CD4-positive, alpha-beta T cell (primary cell): ENCODE measurements at regions not wholly inside any gene's neighbourhood (a gene's known extent, or its start where the extent isn't known, plus 50 kb on each side); places are given as distances from the start of the nearest gene placed in this dataset.
"Not testable (repeated sequence)": the region's sequence is repeated elsewhere in the genome, so short reads cannot be mapped to it uniquely, and the experiment has no call there.

ENCODE experiments used
- ATAC-seq: fragments of 200-7000 bp; cut with Tn5 transposase; one replicate; pipeline ENCODE4 v1.10.0; 2022; ENCODE audit warnings: mild to moderate bottlenecking; ENCODE audit not compliant: poor library complexity
- CTCF ChIA-PET: fragments of 350-600 bp; sonication (Branson Sonifier 250); formaldehyde crosslinking; loops from one replicate; lab custom pipeline; 2021; ENCODE audit warnings: antibody characterized with exemption, inconsistent platforms; lab: Charles Lee
- POLR2A ChIA-PET: fragments of 350-600 bp; sonication (Branson Sonifier 250); formaldehyde crosslinking; loops from one replicate; lab custom pipeline; 2021; ENCODE audit warnings: antibody characterized with exemption, inconsistent platforms; lab: Charles Lee
- DNase-seq, 14 experiments: peaks; one replicate each; pipeline ENCODE4 v3.0.0-alpha.2; 2013 to 2020; ENCODE audit warnings: mixed read lengths in 2 of 14
- H3K27ac ChIP-seq, 2 donors: one replicate each; pipeline versions ENCODE4 v1.5.1 to v1.7.0; 2013; ENCODE audit warnings: low read length in 2 of 2, low read depth in 1 of 2, mild to moderate bottlenecking in 1 of 2
- H3K27me3 ChIP-seq, 2 experiments: 1 replicate in 1 of 2; 2 replicates in 1 of 2; pipeline versions ENCODE4 v1.6.1 to v1.7.0; 2013; ENCODE audit warnings: low read length in 2 of 2, control low read depth in 1 of 2, mild to moderate bottlenecking in 1 of 2, moderate library complexity in 1 of 2; ENCODE audit not compliant: insufficient read depth in 2 of 2, control insufficient read depth in 1 of 2
- H3K36me3 ChIP-seq: one replicate; pipeline ENCODE4 v1.6.1; 2013; ENCODE audit warnings: low read length, control low read depth; ENCODE audit not compliant: insufficient read depth
- H3K4me1 ChIP-seq: one replicate; pipeline ENCODE4 v1.6.1; 2013; ENCODE audit warnings: low read length, control low read depth; ENCODE audit not compliant: insufficient read depth
- H3K4me3 ChIP-seq: one replicate; pipeline ENCODE4 v1.5.1; 2013; ENCODE audit warnings: mild to moderate bottlenecking, low read length, moderate library complexity
- H3K9me3 ChIP-seq, 2 experiments: 1 replicate in 1 of 2; 2 replicates in 1 of 2; pipeline versions ENCODE4 v1.6.1 to v1.7.0; 2013; ENCODE audit warnings: low read length in 2 of 2, mild to moderate bottlenecking in 2 of 2, control low read depth in 1 of 2, moderate library complexity in 1 of 2; ENCODE audit not compliant: control insufficient read depth in 1 of 2, insufficient read depth in 1 of 2
- H3K27ac Mint-ChIP-seq: one replicate; pipeline ENCODE4 v1.8.0; 2020; ENCODE audit warnings: mixed read lengths
- H3K27me3 Mint-ChIP-seq: one replicate; pipeline ENCODE4 v1.8.0; 2021; ENCODE audit warnings: mixed read lengths
- H3K36me3 Mint-ChIP-seq: one replicate; pipeline ENCODE4 v1.8.0; 2021; ENCODE audit warnings: low read depth, mixed read lengths
- H3K4me1 Mint-ChIP-seq: one replicate; pipeline ENCODE4 v1.8.0; 2021; ENCODE audit warnings: low read depth, mixed read lengths
- H3K4me3 Mint-ChIP-seq: one replicate; pipeline ENCODE4 v1.8.0; 2020; ENCODE audit warnings: mild to moderate bottlenecking, mixed read lengths
- H3K9me3 Mint-ChIP-seq: one replicate; pipeline ENCODE4 v1.8.0; 2020; ENCODE audit warnings: mixed read lengths
- CTCF ChIP-seq: fragments of 200-600 bp; IDR thresholded peaks from one replicate; pipeline ENCODE4 v1.8.0; 2022; ENCODE audit warnings: antibody characterized with exemption, mild to moderate bottlenecking
- intact Hi-C, 2 experiments: fragments of 100-400 bp; cut with DNase I in 1 of 2; cut with micrococcal nuclease in 1 of 2; formaldehyde crosslinking; loops; one replicate each; pipeline versions ENCODE4 v1.15.1 to v1.9.0; 2023 to 2025; cut with DNase I, micrococcal nuclease

- no peaks in the 10 kb centered on the region for H3K4me1 Mint-ChIP-seq
- Histone ChIP-seq H3K27ac (no peak overlapping the region), H3K36me3 (no peaks in the 10 kb centered on the region), H3K27me3 (no peaks in the 10 kb centered on the region), H3K9me3 (peaks cover 0 to 9% of the 10 kb centered on the region in 2 experiments), H3K4me3 (no peak overlapping the region), H3K4me1 (no peaks in the 10 kb centered on the region)
- DNase-seq, result no peak
- peaks cover 6% of the 10 kb centered on the region for H3K9me3 Mint-ChIP-seq
- POLR2A ChIA-PET, result no interaction called here
- H3K27ac Mint-ChIP-seq, result no peak overlapping the region
- ATAC-seq, result no peak
- intact Hi-C loops, result no loop called here
- H3K4me3 Mint-ChIP-seq, result no peak overlapping the region
- no peak for TF ChIP-seq CTCF
- H3K36me3 Mint-ChIP-seq, result no peaks in the 10 kb centered on the region
- CTCF ChIA-PET, result no interaction called here
- no peaks in the 10 kb centered on the region for H3K27me3 Mint-ChIP-seq
Measured at GRCh38 chr6:81023007-81023582, 729.4 kb downstream of the TENT5A start.

- POLR2A ChIA-PET, result not testable (repeated sequence)
Measured at GRCh38 chr6:81017586-81017985, 734.9 kb downstream of the TENT5A start.

DNA sequence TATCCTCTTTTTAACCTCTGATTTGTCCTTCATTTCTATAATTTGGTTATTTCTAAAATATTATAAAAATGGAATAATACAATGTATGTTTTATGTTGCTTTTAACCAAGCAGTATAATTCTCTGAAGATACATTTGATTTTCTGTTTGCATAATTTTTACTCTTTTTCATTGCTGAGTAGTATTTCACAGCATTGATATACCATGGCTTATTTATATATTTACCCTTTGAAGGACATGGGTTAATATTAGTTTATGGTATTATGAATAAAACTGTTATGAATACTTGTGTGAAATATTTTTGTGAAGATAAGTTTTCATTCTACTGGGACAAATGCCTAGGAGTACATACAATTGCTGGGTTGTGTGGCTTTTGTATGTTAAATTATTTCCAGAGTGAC lies 748.6 kb downstream of the TENT5A start:
- intact Hi-C loops, result no loop called here
- H3K9me3 Mint-ChIP-seq, result peaks cover 7% of the 10 kb centered on the region
- ChIA-PET CTCF (no interaction called here), POLR2A (no interaction called here)
- no peak overlapping the region for H3K4me3 Mint-ChIP-seq
- ATAC-seq (no peak), DNase-seq (no peak)
- H3K4me1 ChIP-seq, result no peaks in the 10 kb centered on the region
- no peaks in the 10 kb centered on the region for H3K4me1 Mint-ChIP-seq
- no peak for TF ChIP-seq CTCF
- no peaks in the 10 kb centered on the region for H3K36me3 ChIP-seq
- H3K27ac ChIP-seq, result no peak overlapping the region
- H3K4me3 ChIP-seq, result no peak overlapping the region
- H3K36me3 Mint-ChIP-seq, result no peaks in the 10 kb centered on the region
- H3K9me3 ChIP-seq, result peaks cover 0 to 4% of the 10 kb centered on the region in 2 experiments
- H3K27me3 ChIP-seq, result no peaks in the 10 kb centered on the region
- H3K27me3 Mint-ChIP-seq, result no peaks in the 10 kb centered on the region
- H3K27ac Mint-ChIP-seq, result no peak overlapping the region

More at GRCh38 chr6:81017586-81017985, 734.9 kb downstream of the TENT5A start:
- H3K4me3 Mint-ChIP-seq, ATAC-seq, H3K27me3 Mint-ChIP-seq, H3K36me3 Mint-ChIP-seq, H3K4me3 ChIP-seq, CTCF ChIA-PET, H3K27ac Mint-ChIP-seq, DNase-seq, H3K4me1 ChIP-seq, H3K27me3 ChIP-seq, H3K36me3 ChIP-seq, H3K4me1 Mint-ChIP-seq, H3K9me3 Mint-ChIP-seq, H3K27ac ChIP-seq, intact Hi-C loops: not testable (repeated sequence)
- H3K9me3 ChIP-seq, result peaks cover 0 to 12% of the 10 kb centered on the region in 2 experiments

GRCh38 chr6:81003156-81003555 lies 749.3 kb downstream of the TENT5A start:
- H3K9me3 ChIP-seq, result peaks cover 0 to 4% of the 10 kb centered on the region in 2 experiments
- ChIA-PET CTCF (no interaction called here), POLR2A (interaction anchor here (0.8 kb wide), 1 partner anchor 28 kb away, joined by 4 read pairs; no protein-coding TSS in a partner anchor)
- no peak overlapping the region for H3K27ac ChIP-seq
- no peak overlapping the region for H3K4me3 Mint-ChIP-seq
- H3K36me3 Mint-ChIP-seq, result no peaks in the 10 kb centered on the region
- no peaks in the 10 kb centered on the region for H3K27me3 ChIP-seq
- no peaks in the 10 kb centered on the region for H3K4me1 Mint-ChIP-seq
- intact Hi-C loops, result no loop called here
- no peak for DNase-seq
- no peaks in the 10 kb centered on the region for H3K4me1 ChIP-seq
- H3K27me3 Mint-ChIP-seq, result no peaks in the 10 kb centered on the region
- TF ChIP-seq CTCF, result no peak
- peaks cover 5% of the 10 kb centered on the region for H3K9me3 Mint-ChIP-seq
- H3K4me3 ChIP-seq, result no peak overlapping the region
- no peak for ATAC-seq
- no peak overlapping the region for H3K27ac Mint-ChIP-seq
- H3K36me3 ChIP-seq, result no peaks in the 10 kb centered on the region
